HG03045 (cell line): ENCODE measurements at regions not wholly inside any gene's neighbourhood (a gene's known extent, or its start where the extent isn't known, plus 50 kb on each side); places are given as distances from the start of the nearest gene placed in this dataset.
"Not testable (repeated sequence)": the region's sequence is repeated elsewhere in the genome, so short reads cannot be mapped to it uniquely, and the experiment has no call there.

Source experiments
- ATAC-seq: cut with Tn5 transposase; IDR thresholded peaks from one replicate; pipeline ENCODE4 v1.9.1; 2021; ENCODE audit warnings: mild to moderate bottlenecking, moderate library complexity; ENCODE audit not compliant: unreplicated experiment

DNA sequence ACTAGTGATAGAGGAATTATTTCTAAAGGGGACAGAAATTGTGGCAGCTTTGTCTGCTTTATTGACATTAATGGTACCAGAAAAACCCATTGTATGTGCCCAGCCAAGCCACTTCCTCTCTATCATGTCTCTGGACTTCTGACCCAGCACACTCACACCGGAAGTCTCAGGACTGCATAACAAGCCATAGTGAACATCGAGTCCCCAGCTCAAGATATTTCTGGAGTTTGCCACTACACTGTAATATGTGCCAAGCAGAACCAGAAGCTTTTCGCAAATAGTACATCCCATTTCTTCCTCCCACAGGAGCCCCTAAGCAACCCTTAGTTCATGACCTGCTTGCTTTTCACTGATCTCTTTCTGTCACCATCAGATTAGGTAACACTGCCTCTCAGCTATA is 187.4 kb upstream of the GHR start:
- ATAC-seq: no peak

DNA sequence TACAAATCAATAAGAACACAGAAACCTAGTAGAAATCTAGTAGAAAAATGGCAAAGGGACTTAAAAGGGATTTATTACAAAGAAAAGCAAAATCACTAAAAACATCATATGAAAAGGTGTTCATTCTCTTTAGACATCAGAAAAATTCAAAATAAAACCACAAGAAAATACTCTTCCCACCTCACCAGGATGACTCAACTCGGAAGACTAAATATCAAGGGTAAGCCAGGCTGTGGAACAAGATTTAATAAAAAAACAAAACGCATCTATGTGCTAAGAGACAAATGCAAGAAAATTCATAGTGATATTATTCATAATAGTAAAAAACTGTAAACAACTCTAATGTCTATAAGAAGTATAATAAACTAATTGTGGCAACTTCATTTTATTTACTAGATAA is 181.6 kb upstream of the GHR start:
- ATAC-seq: no peak

DNA sequence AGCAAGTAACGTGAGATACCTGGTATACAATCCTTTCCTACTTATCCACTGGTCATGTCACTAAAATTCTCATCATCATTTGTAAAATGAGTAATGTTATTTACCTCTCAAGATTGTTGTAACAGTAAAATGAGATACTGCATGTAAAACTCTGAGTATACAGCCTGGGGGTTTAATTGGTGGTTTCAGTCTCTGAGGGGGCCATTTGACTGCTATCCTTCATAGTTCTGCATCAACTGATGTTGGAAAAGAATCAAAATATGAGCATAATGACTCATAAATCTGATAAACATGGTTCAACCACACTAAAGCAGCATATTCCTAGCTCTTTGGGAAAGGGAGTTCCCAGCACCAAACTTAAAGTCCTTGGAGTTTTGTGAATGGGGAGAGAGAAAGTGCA is 181.0 kb upstream of the GHR start:
- no peak for ATAC-seq

DNA sequence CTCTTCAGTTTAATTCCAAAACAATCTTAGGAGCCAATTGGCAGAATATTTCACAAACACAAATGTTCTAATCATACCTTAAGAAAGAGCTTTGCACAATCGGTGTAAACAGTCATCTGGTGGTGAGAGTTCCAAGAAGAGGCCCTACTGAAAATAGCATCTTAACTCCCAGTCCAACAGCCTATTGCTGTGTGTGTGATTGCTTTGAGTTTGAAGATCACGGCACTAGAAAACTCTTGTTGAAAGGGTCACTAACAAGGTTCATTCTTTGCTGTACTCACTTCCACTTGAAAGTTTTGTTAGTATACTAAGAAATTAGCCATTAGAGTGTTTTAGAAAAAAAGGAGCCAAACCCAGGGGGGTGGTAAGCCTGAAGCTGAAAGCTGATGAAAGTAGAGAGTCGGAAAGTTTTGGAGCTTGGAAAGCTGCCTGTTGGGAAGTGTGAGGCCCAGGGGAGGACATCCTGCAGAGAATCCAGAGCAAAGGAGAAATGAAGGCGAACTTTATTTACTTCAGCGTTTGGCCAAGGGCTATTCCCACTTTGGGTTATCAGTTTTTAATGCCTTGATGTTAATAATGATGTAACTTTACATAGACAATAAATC is 180.3 kb upstream of the GHR start:
- ATAC-seq: no peak

DNA sequence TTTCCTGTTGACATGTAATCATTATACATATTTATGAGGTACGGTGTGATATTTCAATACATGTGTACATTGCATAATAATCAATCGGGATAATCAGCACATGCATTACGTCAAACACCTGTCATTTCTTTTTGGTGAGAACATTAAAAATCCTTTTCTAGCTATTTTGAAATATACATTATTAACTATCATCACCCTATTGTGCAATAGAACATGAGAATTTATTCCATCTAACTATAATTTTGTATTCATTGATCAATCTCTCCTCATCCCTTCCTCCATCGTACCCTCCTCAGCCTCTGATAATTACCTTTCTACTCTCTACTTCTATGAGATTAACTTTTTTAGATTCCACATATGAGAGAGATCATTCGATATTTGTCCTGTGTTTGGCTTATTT is 170.9 kb upstream of the GHR start:
- ATAC-seq: no peak

DNA sequence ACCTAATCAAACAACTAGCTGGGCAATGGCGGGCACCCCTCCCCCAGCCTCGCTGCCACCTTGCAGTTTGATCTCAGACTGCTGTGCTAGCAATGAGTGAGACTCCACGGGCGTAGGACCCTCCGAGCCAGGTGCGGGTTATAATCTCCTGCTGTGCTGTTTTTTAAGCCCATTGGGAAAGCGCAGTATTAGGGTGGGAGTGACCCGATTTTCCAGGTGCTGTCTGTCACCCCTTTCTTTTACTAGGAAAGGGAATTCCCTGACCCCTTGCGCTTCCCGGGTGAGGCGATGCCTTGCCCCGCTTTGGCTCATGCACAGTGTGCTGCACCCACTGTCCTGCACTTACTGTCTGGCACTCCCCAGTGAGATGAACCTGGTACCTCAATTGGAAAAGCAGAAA is 163.3 kb upstream of the GHR start:
- ATAC-seq: not testable (repeated sequence)

DNA sequence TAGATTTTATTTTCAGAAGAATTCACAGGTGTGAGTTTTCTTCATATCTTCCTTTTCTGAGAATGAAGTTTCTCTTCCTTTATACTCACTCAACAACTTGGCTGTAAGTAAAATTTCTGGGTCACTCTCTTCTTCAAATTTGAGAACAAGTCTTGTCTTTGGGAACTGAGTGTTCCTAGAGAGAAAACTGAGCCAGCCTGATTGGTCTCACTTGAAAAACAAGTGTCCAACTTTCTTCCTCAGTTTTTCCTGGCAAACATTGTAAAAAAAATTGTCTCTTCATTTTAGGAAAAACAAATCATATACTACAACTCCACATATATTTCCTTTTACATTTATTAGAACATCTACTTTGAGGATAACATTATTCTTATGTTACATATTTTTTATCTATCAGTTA is 156.1 kb upstream of the GHR start:
- no peak for ATAC-seq

DNA sequence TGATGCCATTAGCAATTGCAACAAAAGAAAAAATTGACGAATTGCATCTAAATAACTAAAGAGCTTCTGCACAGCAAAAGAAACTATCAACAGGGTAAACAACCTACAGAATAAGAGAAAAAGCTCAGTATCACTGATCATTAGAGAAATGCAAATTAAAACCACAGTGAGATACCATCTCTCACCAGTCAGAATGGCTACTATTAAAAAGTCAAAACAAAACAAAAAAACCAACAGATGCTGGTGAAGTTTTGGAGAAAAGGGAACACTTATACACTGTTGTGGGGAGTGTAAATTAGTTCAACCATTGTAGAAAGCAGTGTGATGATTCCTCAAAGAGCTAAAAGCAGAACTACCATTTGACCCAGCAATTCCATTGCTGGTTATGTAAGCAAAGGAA is 155.1 kb upstream of the GHR start:
- not testable (repeated sequence) for ATAC-seq

DNA sequence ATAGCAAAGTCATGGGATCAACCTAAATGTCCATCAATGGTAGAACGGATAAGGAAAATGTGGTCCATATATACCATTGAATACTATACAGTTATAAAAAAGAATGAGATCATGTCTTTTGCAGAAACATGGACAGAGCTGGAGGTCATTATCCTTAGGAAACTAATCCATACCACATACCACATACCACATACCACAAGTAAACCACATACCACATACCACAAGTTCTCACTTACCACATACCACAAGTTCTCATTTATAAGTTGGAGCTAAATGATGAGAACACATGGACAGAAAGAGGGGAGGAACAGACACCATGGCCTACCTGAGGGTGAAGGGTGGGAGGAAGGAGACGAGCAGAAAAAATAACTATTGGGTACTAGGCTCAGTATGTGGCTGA is 154.6 kb upstream of the GHR start:
- ATAC-seq: no peak

DNA sequence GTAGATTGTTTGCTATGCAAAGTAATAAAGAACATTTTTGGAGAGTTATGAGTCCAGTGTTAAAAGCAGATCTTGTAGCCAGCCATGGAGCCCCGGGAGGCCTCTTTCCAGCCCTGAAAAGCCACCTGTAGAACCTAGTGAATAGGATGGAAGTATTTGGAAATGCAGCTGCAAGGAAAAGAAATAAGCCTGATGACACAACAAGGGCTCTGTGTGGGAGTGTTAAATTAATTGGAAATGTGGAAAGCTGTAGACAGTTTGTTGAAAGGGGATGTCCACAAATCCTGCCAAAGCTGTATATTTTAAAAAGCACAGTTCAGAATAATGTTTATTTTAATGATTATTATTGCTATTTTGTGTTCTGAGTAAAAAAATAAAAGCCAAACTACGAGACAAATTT is 152.5 kb upstream of the GHR start:
- no peak for ATAC-seq

DNA sequence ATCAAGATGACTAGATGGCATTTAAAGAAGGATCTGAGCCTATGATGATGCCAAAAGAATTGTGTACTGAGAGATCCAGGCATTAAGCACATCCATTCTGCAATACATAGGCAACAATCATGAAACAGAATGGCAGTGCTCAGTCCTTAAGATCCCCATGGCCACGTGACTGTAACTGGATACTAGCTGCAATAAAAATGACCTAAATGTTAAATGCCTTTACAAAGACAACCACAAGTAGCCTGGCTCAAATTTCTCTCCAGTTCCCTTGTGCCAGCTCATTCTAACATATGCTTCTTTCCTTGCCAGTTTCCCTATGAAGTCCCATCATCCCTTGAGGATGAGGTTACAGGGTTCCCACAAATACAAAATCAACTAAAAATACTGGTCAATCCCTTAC is 148.3 kb upstream of the GHR start:
- ATAC-seq: no peak

DNA sequence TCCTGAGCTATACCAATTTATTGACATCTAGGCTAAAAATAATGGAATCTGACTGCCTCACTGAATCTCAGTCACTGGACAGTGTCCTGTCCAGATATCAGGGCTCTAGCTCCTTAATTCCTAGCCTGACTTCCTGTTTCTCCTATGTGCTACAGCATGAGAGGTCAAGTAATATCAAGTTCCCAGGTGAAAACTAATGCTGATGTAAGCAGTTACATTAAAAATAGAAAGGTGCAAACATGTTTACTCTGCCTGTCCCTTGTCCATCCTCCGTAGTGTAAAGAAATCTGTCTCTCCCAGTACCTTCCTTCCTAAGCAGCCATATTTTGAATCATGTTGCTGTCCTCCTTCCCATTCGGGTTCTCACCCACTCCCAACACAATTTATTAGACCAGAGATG is 145.9 kb upstream of the GHR start:
- no peak for ATAC-seq

DNA sequence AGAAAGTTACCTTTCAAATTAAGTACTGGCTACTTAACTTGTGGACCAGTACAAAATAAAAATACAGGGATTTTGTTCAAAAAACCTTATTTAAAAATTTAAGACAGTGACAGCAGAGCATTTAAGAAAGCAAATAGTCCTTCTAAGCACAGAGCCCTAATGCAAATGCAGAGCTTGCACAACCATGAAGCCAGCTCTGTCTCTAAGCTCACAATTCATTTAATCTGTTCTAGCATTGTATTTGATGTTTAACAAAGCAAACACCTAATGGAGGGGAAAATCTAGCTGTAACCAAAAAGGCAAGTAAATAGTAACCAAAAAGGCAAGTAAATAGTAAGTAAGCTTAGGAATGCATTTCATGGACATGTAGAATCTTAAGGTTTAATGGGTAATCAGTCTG is 138.7 kb upstream of the GHR start:
- no peak for ATAC-seq

DNA sequence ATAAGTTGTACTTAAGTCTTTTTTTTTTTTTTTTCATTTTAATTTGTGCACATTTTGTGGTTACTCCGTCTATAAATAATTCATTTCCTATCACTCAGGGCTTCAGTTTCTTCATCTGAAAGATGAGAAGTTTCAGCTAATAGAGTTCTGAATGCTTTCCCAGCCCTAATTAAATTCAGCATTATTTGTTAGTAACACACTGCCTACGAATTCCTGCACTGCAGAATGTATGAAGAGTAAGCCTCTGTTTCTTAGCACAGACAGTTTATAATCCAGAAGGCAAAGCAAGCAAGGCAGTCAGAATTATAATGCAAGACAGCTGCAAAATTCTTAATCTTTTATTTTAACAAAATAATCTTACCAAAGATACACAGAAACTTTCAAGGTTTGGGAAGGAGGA is 138.0 kb upstream of the GHR start:
- no peak for ATAC-seq

DNA sequence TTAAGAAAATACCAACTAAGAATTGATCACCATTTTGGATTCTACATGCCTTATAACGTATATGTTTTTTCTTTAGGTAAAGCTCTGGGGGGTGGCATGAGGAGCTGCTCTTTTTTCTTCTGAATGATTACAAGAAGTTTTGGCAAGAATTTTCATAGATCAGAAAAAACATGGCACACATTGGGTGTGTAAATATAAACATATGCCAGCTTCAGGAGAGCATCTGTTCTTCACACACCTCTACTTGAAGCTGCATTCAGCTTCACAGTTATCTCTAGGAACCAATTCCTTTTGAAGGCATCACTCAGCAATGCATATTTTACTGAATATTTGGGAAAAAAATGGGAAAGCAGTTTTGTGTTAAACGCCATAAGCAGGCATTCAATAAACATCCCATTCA is 122.7 kb upstream of the GHR start:
- ATAC-seq: no peak

DNA sequence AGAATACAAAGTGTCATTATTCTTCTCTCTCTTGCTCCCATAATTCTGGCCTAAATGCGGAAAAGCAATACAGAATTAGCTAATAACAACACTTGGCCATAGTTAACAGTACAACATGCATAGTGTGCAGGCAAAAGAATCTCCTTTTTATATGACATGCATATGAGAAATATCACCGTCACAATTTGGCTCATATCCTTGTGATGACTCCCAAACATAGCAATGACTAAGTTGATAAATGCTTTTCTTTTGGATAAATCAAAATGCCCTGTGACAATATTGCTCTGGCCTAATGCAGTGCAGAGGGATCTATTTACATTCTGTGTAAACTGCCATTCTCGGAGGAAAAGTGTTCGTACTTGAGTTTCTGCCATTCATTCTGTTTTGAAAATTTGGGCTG is 121.9 kb upstream of the GHR start:
- no peak for ATAC-seq

DNA sequence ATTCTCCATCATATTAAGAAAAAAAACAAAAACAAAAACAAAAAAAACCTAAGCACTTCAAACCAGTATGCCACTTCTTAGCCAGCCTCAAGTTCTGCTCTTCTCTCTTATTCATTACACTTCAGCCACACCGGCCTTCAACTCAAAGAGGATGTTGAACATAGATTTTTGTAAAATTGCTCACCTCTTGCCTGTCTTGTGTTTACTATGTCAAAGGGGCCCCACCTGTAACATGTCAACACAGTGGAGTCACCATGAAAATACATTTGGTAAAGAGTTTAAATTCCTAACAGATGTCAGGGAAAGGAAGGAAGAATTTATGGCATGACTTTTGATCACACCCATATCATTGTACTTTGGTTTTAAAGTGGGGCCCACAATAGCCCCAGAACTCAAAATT is 121.1 kb upstream of the GHR start:
- ATAC-seq: no peak

DNA sequence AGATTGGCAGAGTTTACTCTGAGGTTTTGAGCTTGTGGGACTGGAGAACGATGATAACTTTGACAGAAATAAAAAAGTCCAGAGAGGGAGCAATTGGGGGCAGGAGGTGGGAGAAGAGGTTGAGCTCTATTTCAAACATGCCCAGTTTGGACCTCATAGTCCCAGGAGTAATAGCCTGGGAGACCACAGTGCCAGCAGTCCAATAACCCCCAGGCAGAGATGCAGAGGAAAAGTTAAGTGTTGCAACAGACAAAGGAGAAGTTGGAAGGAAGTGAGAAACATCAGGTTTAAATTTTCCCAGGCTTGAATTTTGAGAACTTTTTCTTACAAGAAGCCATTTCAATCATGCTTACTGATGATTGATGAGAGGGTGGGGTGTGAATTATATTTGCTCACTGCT is 117.0 kb upstream of the GHR start:
- ATAC-seq: no peak

DNA sequence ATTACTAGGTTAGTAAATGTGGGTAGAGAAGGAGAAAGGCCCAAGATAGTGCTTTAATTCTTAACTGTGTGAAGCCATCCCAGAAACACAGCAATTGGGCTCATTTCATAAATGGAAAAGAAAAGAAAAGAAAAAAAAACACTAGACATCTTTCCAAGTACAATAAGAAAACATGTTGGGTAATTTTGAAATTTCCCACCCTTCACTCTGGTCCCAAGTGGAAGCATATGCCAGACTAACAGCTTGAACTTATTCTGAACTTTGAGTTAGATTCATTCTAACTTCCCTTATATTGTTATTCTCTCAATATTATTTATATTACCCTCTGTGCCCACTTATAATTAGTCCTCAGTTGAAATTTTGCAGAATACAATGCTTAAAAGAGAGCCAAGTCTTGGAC is 113.4 kb upstream of the GHR start:
- no peak for ATAC-seq

DNA sequence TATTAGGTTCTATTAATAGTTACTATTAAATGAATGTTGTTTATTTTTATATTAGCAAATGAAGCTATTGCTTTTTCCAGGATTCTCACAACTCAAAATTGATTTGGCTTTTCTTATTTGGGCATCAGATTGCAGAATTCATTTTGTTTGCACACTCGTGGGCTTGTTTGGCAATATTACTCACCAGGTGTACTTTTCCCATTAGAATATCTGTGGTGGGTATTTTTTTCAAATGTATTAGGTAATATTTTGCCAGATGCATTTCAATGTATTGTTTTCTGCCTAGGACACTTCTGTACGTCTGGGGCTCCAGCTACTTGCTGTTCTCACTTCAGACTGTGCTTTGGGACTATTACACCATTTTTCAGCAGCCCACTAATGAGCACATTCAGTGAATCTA is 108.0 kb upstream of the GHR start:
- ATAC-seq: no peak

DNA sequence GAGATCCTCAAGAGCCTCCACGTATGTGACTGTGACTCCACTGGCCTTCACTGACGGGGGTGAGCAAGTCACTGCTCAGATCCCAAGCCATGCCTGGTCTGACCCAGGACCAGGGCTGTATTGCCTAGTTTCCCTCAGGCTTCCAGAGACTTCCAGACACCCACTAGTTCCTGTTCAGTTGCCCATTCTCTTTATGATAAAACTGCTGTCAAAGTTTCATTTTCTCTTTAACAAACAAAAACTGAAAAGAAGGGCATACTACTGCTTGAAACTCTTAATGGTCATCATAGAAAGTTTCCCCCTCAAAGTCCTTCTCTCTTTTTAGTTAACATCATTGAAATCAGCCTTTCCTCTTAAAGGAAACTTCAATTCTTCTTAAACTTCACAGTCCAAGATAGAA is 105.7 kb upstream of the GHR start:
- no peak for ATAC-seq

DNA sequence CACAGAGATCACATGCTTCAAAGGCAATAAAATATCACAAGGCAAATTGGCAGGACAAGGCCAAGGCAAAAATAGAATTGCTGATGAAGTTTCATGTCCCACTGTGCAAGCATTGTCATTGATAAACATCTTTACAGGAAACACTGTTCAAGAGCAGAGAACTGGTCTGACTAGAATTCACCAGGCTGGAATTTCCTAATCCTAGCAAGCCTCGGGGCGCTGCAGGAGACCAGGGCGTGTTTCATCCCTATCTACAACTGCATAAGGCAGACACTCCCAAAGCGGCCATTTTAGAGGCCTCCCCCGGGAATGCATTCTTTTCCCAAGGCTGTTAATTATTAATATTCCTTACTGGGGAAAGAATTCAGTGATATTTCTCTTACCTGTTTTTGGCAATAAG is 103.7 kb upstream of the GHR start:
- ATAC-seq: not testable (repeated sequence)

DNA sequence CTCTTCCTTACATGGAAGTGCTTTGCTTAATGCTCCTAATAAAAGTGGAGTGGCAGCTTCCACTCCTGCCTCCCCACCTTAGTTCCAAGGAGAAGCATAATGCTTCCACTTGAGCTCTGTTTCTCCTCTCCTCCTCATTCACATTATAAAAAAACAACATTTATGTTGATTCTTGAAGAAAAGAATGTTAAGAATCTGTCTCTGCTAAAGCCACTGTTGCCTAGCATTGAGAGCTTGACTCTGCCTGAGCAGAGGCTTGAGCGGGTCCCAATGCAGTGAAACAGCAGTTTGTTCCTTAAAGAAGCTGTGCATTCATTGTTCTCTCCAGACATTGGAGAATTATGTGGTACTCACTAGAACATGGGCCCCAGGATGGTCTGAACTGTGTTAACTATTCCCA is 101.5 kb upstream of the GHR start:
- ATAC-seq: no peak

DNA sequence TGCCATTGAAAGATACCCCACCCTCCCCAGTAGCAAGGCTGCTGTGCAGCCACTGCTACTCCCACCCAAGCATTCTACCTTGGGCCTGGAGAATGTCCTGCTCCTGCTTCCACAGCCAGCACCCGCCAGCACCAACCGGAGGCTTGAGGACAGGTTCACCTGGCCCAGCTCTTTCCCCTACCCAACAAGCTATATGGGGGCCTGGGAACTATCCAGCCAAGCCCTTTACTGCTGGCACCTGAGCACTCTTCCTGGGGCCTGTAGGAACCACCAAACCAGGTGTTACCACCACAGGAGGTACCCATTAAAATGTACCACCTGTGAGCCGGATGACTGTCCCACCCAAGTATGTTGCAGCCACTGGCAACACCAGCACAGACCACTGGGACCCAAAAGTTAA is 86.1 kb upstream of the GHR start:
- no peak for ATAC-seq
